AG09319 (cell line): ENCODE measurements at regions not wholly inside any gene's neighbourhood (a gene's known extent, or its start where the extent isn't known, plus 50 kb on each side); places are given as distances from the start of the nearest gene placed in this dataset.

ENCODE experiments used
- DNase-seq: peaks from one replicate; pipeline ENCODE4 v3.0.0-alpha.2; 2010; ENCODE audit warnings: low read depth; ENCODE audit errors: extremely low read depth
- CTCF ChIP-seq: IDR thresholded peaks from 2 replicates; pipeline ENCODE4 v1.5.1; 2011; ENCODE audit warnings: low read depth, mild to moderate bottlenecking, inconsistent platforms, low read length, moderate library complexity

- peak; percentile 82 for DNase-seq
- TF ChIP-seq CTCF, result no peak; the same call in 1 of the 2 replicates
Measured at GRCh38 chr5:117594166-117594565, 1019.5 kb upstream of the SEMA6A start.

DNA sequence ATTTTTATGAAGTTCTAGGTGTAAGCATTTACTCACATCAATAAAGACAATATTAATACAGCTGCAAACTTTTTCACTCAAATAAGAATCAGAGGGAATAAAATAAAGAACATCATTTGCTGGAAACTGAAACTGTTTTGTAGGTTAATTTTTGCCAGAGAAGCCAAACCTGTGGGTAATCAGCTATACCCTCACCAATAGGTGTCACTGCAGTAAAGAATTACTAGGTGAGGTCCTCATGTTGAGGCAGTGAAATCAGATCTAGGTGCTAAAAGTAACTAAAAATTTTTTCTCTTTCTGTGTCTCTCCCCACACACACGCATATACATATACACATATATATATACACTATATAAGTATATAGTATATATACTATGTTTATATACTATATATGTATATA, 1016.3 kb upstream of the SEMA6A start:
- peak; percentile 35 for TF ChIP-seq CTCF
- no peak for DNase-seq

DNA sequence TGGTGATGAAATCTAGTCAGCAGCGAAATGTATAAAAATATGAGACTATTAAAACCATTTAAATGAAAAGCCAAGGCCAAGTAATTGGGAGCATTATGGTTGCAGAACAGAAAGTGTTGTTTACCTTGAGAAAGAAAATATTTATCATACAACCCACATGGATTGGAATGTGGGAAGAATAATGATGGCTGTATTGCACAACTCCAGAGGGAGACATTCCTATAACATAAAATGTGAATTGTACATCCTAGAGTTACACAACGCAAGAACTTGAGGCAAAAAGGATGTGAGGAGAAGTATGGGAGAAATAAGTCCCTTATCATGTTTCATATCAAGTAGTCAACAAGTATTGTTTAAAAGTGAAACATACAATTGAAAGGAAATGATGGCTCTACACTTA, 1014.0 kb upstream of the SEMA6A start:
- TF ChIP-seq CTCF, result no peak
- DNase-seq, result no peak

GRCh38 chr5:117587111-117587510, 1012.5 kb upstream of the SEMA6A start:
- TF ChIP-seq CTCF, result no peak
- no peak for DNase-seq

- no peak for DNase-seq
- no peak for TF ChIP-seq CTCF
Measured at GRCh38 chr5:117568622-117569021, 994.0 kb upstream of the SEMA6A start.

GRCh38 chr5:117568126-117568525, 993.5 kb upstream of the SEMA6A start:
- DNase-seq, result no peak
- TF ChIP-seq CTCF, result no peak

DNA sequence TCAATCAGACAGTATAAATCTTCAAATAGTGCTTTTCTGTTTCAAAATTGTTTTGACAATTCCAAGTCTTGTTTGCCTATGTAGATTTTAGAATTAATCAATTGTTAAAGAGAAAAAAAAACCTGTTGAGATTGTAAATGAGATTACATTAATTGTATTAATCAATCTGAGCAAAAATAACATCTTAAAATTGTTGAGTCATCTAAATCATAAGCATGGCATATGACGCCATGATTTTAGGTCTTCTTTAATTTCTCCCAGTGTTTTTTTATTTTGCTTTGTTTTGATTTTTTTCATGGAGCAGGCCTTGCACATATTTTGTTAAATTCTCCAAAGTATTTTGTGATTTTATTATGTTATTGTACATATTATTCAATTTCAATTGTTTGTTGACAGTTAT, 988.0 kb upstream of the SEMA6A start:
- no peak for DNase-seq
- no peak for TF ChIP-seq CTCF
